GM21528 (cell line): ENCODE measurements at regions not wholly inside any gene's neighbourhood (a gene's known extent, or its start where the extent isn't known, plus 50 kb on each side); places are given as distances from the start of the nearest gene placed in this dataset.
"Not testable (repeated sequence)": the region's sequence is repeated elsewhere in the genome, so short reads cannot be mapped to it uniquely, and the experiment has no call there.

Experiments used
- ATAC-seq: cut with Tn5 transposase; IDR thresholded peaks from one replicate; pipeline ENCODE4 v1.9.1; 2021; ENCODE audit warnings: mild to moderate bottlenecking, moderate library complexity; ENCODE audit not compliant: unreplicated experiment, low FRiP score

- no peak for ATAC-seq
These were observed 253.4 kb downstream of the SP3 start for GRCh38 chr2:173711816-173712215.

GRCh38 chr2:173713904-173714555, 251.1 kb downstream of the SP3 start:
- ATAC-seq: no peak

- no peak for ATAC-seq
These were observed 249.7 kb downstream of the SP3 start for GRCh38 chr2:173715441-173715840.

GRCh38 chr2:173716458-173717052, 248.6 kb downstream of the SP3 start:
- ATAC-seq: no peak

- ATAC-seq: no peak
These were observed 245.7 kb downstream of the SP3 start for GRCh38 chr2:173719471-173719870.

- ATAC-seq: no peak
These were observed 244.9 kb downstream of the SP3 start for GRCh38 chr2:173720306-173720705.

- ATAC-seq: no peak
These were observed 230.4 kb downstream of the SP3 start for GRCh38 chr2:173734797-173735196.

- ATAC-seq: not testable (repeated sequence)
These were observed 227.1 kb downstream of the SP3 start for GRCh38 chr2:173737954-173738575.

GRCh38 chr2:173739006-173739405, 226.2 kb downstream of the SP3 start:
- no peak for ATAC-seq

- no peak for ATAC-seq
These were observed 224.5 kb downstream of the SP3 start for GRCh38 chr2:173740639-173741038.

- no peak for ATAC-seq
These were observed 223.4 kb downstream of the SP3 start for GRCh38 chr2:173741759-173742158.

GRCh38 chr2:173747035-173747434, 218.1 kb downstream of the SP3 start:
- no peak for ATAC-seq

GRCh38 chr2:173749315-173749714, 215.9 kb downstream of the SP3 start:
- ATAC-seq: no peak

- ATAC-seq: no peak
These were observed 214.8 kb downstream of the SP3 start for GRCh38 chr2:173750353-173750801.

- no peak for ATAC-seq
These were observed 214.3 kb downstream of the SP3 start for GRCh38 chr2:173750831-173751230.

GRCh38 chr2:173751245-173751975, 213.8 kb downstream of the SP3 start:
- ATAC-seq: no peak

GRCh38 chr2:173752152-173752551, 213.0 kb downstream of the SP3 start:
- no peak for ATAC-seq

GRCh38 chr2:173753441-173753840, 211.7 kb downstream of the SP3 start:
- ATAC-seq: no peak

GRCh38 chr2:173754165-173754564, 211.0 kb downstream of the SP3 start:
- no peak for ATAC-seq

GRCh38 chr2:173754837-173755236, 210.3 kb downstream of the SP3 start:
- ATAC-seq: no peak

- no peak for ATAC-seq
These were observed 209.4 kb downstream of the SP3 start for GRCh38 chr2:173755798-173756197.
